GM10248 (cell line): ENCODE measurements at regions not wholly inside any gene's neighbourhood (a gene's known extent, or its start where the extent isn't known, plus 50 kb on each side); places are given as distances from the start of the nearest gene placed in this dataset.

ENCODE experiments used
- CTCF ChIA-PET: fragments of 300-600 bp; sonication (Branson Sonifier 250); formaldehyde crosslinking; extraction: SDS; loops from one replicate; lab custom pipeline; 2021; ENCODE audit warnings: antibody characterized with exemption; lab: Yijun Ruan, JAX
- POLR2A ChIA-PET: fragments of 350-650 bp; sonication (Branson Sonifier 250); formaldehyde crosslinking; extraction: SDS; loops from one replicate; lab custom pipeline; 2020; ENCODE audit warnings: antibody characterized with exemption; lab: Yijun Ruan, JAX
- DNase-seq: peaks from one replicate; pipeline ENCODE4 v3.0.0; 2012; ENCODE audit errors: extremely low spot score
- CTCF ChIP-seq: IDR thresholded peaks from 2 replicates; pipeline ENCODE4 v1.5.1; 2012; ENCODE audit warnings: mild to moderate bottlenecking, low read depth; ENCODE audit errors: extremely low read depth, missing control alignments, control extremely low read depth

- ChIA-PET POLR2A (no interaction called here), CTCF (interaction anchor here (1.0 to 1.8 kb wide), 4 partner anchors 9 to 77 kb away, joined by 3 to 5 read pairs (median 4); no protein-coding TSS in a partner anchor)
- DNase-seq: no peak
- TF ChIP-seq CTCF: no peak
Measured at GRCh38 chr5:68376935-68377334, 161.4 kb downstream of the PIK3R1 start.

DNA sequence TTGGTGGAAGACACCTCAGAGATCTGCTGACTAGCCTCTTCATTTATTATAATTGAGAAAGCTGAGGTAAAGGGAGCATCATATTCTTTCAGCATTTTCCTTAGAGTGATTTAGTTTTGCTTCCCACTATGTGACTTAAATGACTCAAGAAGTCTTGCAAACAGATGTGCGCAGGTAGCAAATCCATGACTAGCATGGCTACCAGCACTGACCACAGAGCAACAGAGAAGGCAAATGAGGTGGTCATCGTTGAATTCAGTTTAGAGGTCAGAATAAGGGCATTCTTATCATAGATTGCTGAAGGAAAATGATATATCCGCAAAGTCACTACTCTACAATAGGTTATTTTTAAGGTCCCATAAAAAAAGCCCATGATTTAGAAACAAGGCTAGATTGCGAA lies 162.2 kb downstream of the PIK3R1 start:
- CTCF ChIA-PET: interaction anchor here (1.3 to 1.8 kb wide), 7 partner anchors 10 to 103 kb away, joined by 3 to 5 read pairs (median 4); no protein-coding TSS in a partner anchor
- TF ChIP-seq CTCF: no peak
- DNase-seq: no peak
- POLR2A ChIA-PET: no interaction called here

DNA sequence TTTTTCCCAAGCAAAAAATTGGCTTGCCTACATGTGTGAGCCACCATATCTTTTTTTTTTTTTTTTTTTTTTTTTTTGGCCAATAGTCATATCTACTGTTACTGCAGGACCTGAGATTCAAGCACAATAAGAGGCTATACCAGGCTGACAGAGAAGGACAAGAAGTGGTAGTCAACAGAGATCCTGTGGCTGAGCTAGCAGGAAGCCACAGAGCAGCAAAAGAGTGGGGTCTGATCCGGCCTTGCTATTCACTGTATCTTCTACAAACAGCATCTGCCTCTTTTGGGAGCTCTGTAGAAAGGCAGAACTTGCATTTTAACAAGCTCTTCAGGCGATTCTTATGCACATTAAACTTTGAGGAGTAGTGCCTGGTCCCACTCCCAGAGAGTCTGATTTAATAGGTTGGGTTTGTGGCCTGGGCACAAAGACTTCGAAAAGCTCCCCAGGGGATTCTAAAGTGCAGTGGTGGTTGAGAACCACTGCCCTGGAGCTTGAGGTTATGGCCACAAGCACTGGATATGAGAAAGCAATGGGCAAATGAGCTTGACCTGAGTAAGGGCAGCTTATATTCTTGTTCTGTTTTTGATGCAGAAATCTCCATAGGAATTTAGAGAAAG lies 162.8 kb downstream of the PIK3R1 start:
- no peak for TF ChIP-seq CTCF
- no peak for DNase-seq
- CTCF ChIA-PET: interaction anchor here (0.7 to 1.8 kb wide), 12 partner anchors 9 to 333 kb away, joined by 3 to 5 read pairs (median 4); no protein-coding TSS in a partner anchor
- POLR2A ChIA-PET: interaction anchor here (0.7 kb wide), 1 partner anchor 56 kb away, joined by 7 read pairs; no protein-coding TSS in a partner anchor

- DNase-seq: no peak
- ChIA-PET CTCF (interaction anchor here (0.7 to 1.8 kb wide), 10 partner anchors 8 to 332 kb away, joined by 3 to 5 read pairs (median 4); no protein-coding TSS in a partner anchor), POLR2A (interaction anchor here (0.5 to 0.6 kb wide), 2 partner anchors 48 to 993 kb away, joined by 3 to 4 read pairs; no protein-coding TSS in a partner anchor)
- TF ChIP-seq CTCF: no peak
Measured at GRCh38 chr5:68379275-68380036, 163.9 kb downstream of the PIK3R1 start.

DNA sequence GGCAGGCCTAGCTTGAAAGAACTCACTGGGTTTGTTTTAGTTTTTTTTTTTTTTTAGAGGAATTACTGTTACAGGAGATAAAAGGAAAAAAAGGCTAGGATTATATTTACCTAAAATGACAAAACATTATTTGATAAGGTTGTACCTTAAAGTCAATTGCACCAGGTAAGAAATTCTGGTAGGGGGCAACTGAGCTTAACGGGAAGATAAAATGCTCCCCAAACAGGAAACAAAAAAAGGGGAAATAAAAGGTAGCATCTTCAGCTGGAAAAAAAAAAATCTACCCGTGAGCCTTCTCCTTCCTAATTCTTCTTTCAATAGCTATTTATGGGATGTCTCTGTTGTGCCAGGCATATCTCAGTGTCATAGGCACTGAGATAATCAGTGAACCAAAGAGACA lies 164.5 kb downstream of the PIK3R1 start:
- TF ChIP-seq CTCF: no peak
- DNase-seq: no peak
- CTCF ChIA-PET: interaction anchor here (0.7 to 1.5 kb wide), 5 partner anchors 10 to 56 kb away, joined by 3 to 4 read pairs (median 3); no protein-coding TSS in a partner anchor
- POLR2A ChIA-PET: interaction anchor here (0.5 to 0.6 kb wide), 2 partner anchors 48 to 992 kb away, joined by 3 to 4 read pairs; no protein-coding TSS in a partner anchor

DNA sequence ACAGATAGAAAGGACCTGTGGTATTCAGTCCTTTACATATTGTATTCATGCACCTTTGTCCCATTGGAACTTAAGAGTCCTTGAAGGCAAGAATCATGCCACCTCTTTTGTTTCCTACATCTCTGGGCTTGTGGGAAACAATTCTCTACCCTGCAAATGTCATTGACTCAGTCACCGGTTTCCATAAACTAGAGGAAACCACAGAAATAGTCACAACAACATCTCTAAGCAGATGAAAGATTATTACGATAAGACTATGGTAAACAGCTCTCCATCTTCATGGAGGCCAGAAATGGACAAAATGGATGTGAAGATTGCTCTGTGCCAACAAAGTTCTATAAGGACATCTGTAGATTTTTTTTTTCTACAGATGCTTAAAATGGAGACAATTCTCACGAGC lies 165.5 kb downstream of the PIK3R1 start:
- TF ChIP-seq CTCF: no peak
- CTCF ChIA-PET: no interaction called here
- POLR2A ChIA-PET: no interaction called here
- no peak for DNase-seq
